ENCODE measurements at regions not wholly inside any gene's neighbourhood (a gene's known extent, or its start where the extent isn't known, plus 50 kb on each side); places are given as distances from the start of the nearest gene placed in this dataset.

GRCh38 chr9:21689854-21690253 is 112.6 kb upstream of the MTAP start:
- TF ChIP-seq CTCF (IDR thresholded peaks at IDR 0.05) (no peak), POLR2A (IDR thresholded peaks at IDR 0.05) (no peak)
